ENCODE measurements at regions not wholly inside any gene's neighbourhood (a gene's known extent, or its start where the extent isn't known, plus 50 kb on each side); places are given as distances from the start of the nearest gene placed in this dataset.
"Not testable (repeated sequence)": the region's sequence is repeated elsewhere in the genome, so short reads cannot be mapped to it uniquely, and the experiment has no call there.

GRCh38 chr1:89436856-89437255, 73.0 kb downstream of the GBP6 start:
- no peak for DNase-seq (ENCODE audit: low read depth)

DNA sequence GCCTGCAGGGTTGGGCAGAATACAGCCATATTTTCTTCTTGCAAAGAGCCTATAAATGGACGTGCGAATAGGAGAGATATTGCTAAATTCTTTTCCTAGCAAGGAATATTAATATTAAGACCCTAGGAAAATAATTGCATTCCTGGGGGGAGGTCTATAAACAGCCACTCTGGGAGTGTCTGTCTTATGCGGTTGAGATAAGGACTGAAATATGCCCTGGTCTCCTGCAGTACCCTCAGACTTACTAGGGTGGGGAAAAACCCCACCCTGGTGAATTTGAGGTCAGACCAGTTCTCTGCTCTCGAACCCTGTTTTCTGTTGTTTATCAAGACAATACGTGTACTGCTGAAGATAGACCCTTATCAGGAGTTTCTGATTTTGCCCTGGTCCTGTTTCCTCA, 74.4 kb downstream of the GBP6 start:
- DNase-seq (ENCODE audit: low read depth), result not testable (repeated sequence)

- no peak for DNase-seq (ENCODE audit: low read depth)
Observed at GRCh38 chr1:89440911-89441310, 77.1 kb downstream of the GBP6 start.

DNA sequence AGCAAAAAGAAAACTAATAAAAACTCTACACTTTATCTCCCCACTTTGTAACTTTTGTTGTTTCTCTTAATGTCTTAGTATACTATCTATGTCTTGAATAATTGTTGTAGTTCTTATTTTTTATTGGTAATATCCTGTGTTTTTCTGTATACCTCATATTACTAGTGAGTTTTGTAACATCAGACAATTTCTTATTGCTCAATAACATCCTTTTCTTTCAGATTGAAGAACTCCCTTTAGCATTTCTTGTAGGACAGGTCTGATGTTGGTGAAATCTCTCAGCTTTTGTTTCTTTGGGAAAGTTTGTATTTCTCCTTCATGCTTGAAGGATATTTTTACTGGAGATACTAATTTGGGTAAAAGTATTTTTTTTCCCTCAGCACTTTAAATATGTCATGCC, 79.8 kb upstream of the LRRC8B start:
- no peak for DNase-seq (ENCODE audit: low read depth)

DNA sequence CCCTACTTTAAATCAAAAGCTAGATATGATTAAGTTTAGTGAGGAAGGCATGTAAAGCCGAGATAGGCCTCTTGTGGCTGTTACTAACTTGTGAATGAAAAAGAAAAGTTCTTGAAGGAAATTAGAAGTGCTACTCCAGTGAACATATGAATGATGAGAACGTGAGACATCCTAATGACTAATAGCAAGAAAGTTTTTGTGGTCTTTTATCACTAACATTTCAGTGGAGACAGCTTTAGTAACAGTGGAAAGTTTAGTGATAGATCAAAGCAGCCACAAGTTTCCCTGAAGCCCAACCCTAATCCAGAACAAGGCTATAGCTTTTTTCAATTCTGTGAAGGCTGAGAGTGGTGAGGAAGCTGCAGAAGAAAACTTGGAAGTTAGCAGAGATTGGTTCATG, 73.6 kb upstream of the LRRC8B start:
- DNase-seq (ENCODE audit: low read depth), result no peak

DNA sequence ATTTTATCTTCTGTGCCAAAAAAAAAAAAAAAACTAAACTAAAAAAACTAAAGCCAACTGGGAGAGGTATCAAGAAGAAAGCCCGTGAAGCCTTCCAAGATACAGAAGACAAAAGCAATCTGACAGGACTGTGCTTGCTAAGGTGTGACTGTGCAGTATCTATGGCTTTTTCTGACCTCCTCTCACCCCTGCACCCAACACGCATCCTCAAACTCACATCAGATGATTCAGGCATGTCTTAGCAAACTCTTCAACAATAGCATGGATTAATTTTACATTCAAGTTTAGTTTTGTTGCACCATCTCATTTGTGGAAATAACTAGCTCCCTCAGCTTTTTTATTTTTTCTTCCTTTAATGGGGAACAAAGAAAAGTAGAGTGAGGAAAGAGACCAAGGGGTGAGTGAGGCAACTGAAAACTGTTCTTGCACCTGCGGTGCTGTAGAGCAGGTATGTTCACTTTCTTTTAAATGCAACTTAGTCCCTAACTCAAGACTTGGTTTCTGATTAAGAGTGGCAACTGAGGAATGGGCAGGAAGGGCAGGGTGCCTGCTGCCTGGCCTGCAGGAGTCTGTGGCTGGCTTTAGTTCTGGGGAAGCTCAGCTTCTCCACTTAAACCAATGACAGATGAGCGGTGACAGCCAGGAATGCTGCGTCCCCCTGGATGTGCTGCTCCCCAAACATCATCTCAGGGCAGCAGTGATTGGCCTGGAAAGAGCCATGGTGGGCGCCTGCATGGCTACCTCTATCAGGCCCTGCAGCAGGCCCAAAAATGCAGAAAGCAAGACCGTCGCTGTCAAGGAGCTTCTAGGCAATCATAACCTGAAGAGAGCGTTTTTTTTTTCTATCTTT, 71.3 kb upstream of the LRRC8B start:
- no peak for DNase-seq (ENCODE audit: low read depth)

- peak; percentile 42 for DNase-seq (ENCODE audit: low read depth)
Observed at GRCh38 chr1:89454845-89455521, 69.6 kb upstream of the LRRC8B start.

GRCh38 chr1:89457046-89457445, 67.6 kb upstream of the LRRC8B start:
- DNase-seq (ENCODE audit: low read depth), result no peak

DNA sequence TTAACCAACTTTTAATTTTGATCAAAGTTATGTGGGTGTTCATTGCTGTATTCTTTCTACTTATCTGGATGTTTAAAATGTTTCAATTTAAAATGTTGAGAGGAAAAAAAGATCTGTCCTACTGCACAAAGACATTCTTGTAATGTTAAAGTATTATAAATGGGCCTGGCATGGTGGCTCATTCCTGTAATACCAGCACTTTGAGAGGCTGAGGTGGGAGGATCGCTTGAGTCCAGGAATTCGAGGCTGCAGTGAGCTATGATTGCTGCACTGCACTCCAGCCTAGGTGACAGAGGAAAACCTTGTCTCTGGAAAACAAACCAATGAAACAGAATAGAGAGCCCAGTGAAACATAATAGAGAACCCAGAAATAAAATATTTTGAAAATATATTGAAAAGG, 65.5 kb upstream of the LRRC8B start:
- no peak for DNase-seq (ENCODE audit: low read depth)

DNA sequence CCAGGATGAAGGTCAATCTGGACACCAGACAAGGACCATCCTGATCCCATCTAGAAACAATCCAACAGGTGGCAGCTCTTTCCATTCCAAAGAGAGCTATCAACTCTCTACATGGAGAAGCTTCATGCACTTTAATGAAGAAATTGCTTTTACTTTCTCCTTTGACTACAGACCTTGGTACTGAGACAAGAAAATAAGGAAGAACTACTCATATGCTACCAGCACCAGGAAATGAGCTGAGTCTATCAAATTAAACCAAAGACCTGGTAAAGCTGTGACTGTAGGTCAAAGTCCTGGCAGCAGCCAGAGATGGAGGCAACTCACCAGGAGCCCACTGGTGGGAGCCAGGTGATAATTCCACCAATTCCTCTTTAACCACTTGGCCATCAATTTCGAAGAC, 64.3 kb upstream of the LRRC8B start:
- DNase-seq (ENCODE audit: low read depth), result no peak

GRCh38 chr1:89462250-89462649, 62.4 kb upstream of the LRRC8B start:
- no peak for DNase-seq (ENCODE audit: low read depth)

- no peak for DNase-seq (ENCODE audit: low read depth)
Observed at GRCh38 chr1:89464008-89464407, 60.6 kb upstream of the LRRC8B start.

GRCh38 chr1:89465201-89465600, 59.4 kb upstream of the LRRC8B start:
- DNase-seq (ENCODE audit: low read depth), result no peak

GRCh38 chr1:89466307-89466930, 58.2 kb upstream of the LRRC8B start:
- DNase-seq (ENCODE audit: low read depth), result no peak

- DNase-seq (ENCODE audit: low read depth), result no peak
Observed at GRCh38 chr1:89472253-89472652, 52.4 kb upstream of the LRRC8B start.

GRCh38 chr1:89472886-89473417, 51.7 kb upstream of the LRRC8B start:
- no peak for DNase-seq (ENCODE audit: low read depth)
